ENCODE measurements at regions not wholly inside any gene's neighbourhood (a gene's known extent, or its start where the extent isn't known, plus 50 kb on each side); places are given as distances from the start of the nearest gene placed in this dataset.
A peak's percentile ranks its signal among the peaks of the same experiment; 100 is the strongest.

DNA sequence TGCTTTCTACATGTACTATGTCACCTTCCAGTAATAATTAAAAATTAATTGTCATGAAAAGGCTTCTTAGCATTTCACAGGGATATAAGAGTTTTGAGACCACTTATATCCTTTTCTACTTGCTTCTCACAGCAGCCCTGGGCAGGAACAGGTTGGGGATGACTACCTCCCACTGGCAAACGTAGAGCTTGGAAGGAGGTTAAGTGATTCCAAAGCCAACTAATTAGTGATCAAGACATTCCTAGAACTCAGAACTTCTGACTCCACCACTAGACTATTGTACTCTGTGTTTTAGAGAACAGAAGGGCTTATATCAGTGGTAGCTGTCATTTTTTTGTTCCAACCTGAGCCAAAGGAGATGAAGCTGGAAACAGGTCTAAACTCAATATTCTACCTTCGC is 364.5 kb upstream of the BOD1L1 start:
- no peak overlapping the region for H3K9ac ChIP-seq (ENCODE audit: low read depth in 1 of 2, low read length in 2 of 2)
- WGBS: 77% methylated on average over 2 of the region's 2 CpGs
- peak; percentile 6 for TF ChIP-seq HNF4G (IDR thresholded peaks at IDR 0.05)
- TF ChIP-seq FOXA1 (IDR thresholded peaks at IDR 0.05): no peak
- no peaks in the 10 kb centered on the region for H3K36me3 ChIP-seq (ENCODE audit: control insufficient read depth in 4 of 4, insufficient read depth in 3 of 4, low read depth in 1 of 4, low read length in 3 of 4)
- H3K4me3 ChIP-seq (ENCODE audit: low read depth in 1 of 3, low read length in 3 of 3): no peak overlapping the region
- H3K27me3 ChIP-seq (ENCODE audit: control insufficient read depth in 4 of 4, insufficient read depth in 4 of 4, low read length in 3 of 4): no peaks in the 10 kb centered on the region
- no peak for DNase-seq (ENCODE audit: low spot score)
- H3K4me1 ChIP-seq (ENCODE audit: control insufficient read depth in 4 of 4, insufficient read depth in 4 of 4, low read length in 3 of 4): peaks cover 0 to 35% (median 22%) of the 10 kb centered on the region in 4 donors
- no peaks in the 10 kb centered on the region for H3K9me3 ChIP-seq (ENCODE audit: control insufficient read depth in 4 of 4, low read length in 3 of 4)
- H3K27ac ChIP-seq (ENCODE audit: low read depth in 1 of 2, low read length in 2 of 2): no peak overlapping the region

DNA sequence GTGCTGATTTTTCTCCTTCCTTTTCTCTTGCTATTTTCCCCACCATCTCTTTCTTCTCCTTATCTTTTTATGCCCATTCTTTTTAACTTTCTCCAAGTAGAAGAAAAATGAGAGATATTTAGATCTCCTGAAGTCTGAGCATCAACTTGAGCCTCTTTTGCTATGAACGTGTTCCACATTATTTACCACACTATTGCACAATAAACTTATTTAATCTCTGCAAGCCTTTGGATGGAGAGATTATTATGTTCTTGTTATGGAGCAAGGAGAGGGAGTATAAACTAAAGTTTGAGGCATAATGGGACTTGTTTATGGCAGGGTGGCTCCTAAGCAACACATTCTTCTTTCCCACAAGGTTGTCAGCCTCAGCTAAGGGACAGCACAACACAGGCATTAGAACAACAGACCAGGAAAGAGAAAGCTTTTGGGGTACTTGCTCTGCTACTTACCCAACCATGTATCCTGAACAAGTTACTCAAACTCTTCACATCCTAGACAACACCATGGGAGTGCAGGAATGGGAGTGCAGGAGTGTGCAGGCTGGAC is 365.5 kb upstream of the BOD1L1 start:
- Histone ChIP-seq H3K9ac (ENCODE audit: low read depth in 1 of 2, low read length in 2 of 2) (no peak overlapping the region), H3K27ac (ENCODE audit: low read depth in 1 of 2, low read length in 2 of 2) (no peak overlapping the region), H3K4me3 (ENCODE audit: low read depth in 1 of 3, low read length in 3 of 3) (no peak overlapping the region), H3K9me3 (ENCODE audit: control insufficient read depth in 4 of 4, low read length in 3 of 4) (no peaks in the 10 kb centered on the region), H3K36me3 (ENCODE audit: control insufficient read depth in 4 of 4, insufficient read depth in 3 of 4, low read depth in 1 of 4, low read length in 3 of 4) (no peaks in the 10 kb centered on the region), H3K27me3 (ENCODE audit: control insufficient read depth in 4 of 4, insufficient read depth in 4 of 4, low read length in 3 of 4) (no peaks in the 10 kb centered on the region), H3K4me1 (ENCODE audit: control insufficient read depth in 4 of 4, insufficient read depth in 4 of 4, low read length in 3 of 4) (peaks cover 0 to 35% (median 22%) of the 10 kb centered on the region in 4 donors)
- TF ChIP-seq GABPA (IDR thresholded peaks at IDR 0.05 in 1 of 2, conservative IDR thresholded peaks at IDR 0.05 in 1 of 2) (no peak), HNF4A (conservative IDR thresholded peaks at IDR 0.05) (no peak), TAF1 (conservative IDR thresholded peaks at IDR 0.05) (no peak), RXRA (IDR thresholded peaks at IDR 0.05) (no peak), HNF4G (IDR thresholded peaks at IDR 0.05) (no peak), JUND (IDR thresholded peaks at IDR 0.05) (no peak), FOXA1 (IDR thresholded peaks at IDR 0.05) (no peak)
- TF ChIP-seq, protein P1, sequence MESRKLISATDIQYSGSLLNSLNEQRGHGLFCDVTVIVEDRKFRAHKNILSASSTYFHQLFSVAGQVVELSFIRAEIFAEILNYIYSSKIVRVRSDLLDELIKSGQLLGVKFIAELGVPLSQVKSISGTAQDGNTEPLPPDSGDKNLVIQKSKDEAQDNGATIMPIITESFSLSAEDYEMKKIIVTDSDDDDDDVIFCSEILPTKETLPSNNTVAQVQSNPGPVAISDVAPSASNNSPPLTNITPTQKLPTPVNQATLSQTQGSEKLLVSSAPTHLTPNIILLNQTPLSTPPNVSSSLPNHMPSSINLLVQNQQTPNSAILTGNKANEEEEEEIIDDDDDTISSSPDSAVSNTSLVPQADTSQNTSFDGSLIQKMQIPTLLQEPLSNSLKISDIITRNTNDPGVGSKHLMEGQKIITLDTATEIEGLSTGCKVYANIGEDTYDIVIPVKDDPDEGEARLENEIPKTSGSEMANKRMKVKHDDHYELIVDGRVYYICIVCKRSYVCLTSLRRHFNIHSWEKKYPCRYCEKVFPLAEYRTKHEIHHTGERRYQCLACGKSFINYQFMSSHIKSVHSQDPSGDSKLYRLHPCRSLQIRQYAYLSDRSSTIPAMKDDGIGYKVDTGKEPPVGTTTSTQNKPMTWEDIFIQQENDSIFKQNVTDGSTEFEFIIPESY (IDR thresholded peaks at IDR 0.05): no peak
- WGBS: 22% methylated on average over 1 of the region's 1 CpG
- no peak for DNase-seq (ENCODE audit: low spot score)

DNA sequence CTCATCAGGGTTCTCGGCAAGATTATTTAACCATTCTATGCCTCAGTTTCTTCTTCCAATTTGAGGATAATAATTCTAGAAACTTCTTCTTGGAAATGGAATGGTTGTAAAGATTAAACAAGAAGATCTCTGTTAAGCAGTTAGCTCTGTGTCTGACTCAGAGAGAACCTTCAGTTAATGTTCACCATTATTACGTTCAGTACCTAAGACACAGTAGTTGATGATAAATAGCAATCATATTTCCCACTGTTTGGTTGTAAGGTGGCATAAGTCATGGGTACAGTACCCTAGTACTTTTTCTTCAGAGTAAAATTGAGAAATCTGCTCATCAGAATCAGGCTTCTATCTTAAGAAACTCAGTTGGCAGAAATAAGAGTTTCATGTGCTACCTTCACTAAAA is 366.5 kb upstream of the BOD1L1 start:
- no peak for DNase-seq (ENCODE audit: low spot score)
- 91% methylated on average over 2 of the region's 2 CpGs for WGBS
- Histone ChIP-seq H3K4me1 (ENCODE audit: control insufficient read depth in 4 of 4, insufficient read depth in 4 of 4, low read length in 3 of 4) (peaks cover 0 to 35% (median 22%) of the 10 kb centered on the region in 4 donors), H3K9me3 (ENCODE audit: control insufficient read depth in 4 of 4, low read length in 3 of 4) (no peaks in the 10 kb centered on the region), H3K27ac (ENCODE audit: low read depth in 1 of 2, low read length in 2 of 2) (no peak overlapping the region), H3K9ac (ENCODE audit: low read depth in 1 of 2, low read length in 2 of 2) (no peak overlapping the region), H3K36me3 (ENCODE audit: control insufficient read depth in 4 of 4, insufficient read depth in 3 of 4, low read depth in 1 of 4, low read length in 3 of 4) (no peaks in the 10 kb centered on the region), H3K27me3 (ENCODE audit: control insufficient read depth in 4 of 4, insufficient read depth in 4 of 4, low read length in 3 of 4) (no peaks in the 10 kb centered on the region), H3K4me3 (ENCODE audit: low read depth in 1 of 3, low read length in 3 of 3) (no peak overlapping the region)
- TF ChIP-seq, protein P2, sequence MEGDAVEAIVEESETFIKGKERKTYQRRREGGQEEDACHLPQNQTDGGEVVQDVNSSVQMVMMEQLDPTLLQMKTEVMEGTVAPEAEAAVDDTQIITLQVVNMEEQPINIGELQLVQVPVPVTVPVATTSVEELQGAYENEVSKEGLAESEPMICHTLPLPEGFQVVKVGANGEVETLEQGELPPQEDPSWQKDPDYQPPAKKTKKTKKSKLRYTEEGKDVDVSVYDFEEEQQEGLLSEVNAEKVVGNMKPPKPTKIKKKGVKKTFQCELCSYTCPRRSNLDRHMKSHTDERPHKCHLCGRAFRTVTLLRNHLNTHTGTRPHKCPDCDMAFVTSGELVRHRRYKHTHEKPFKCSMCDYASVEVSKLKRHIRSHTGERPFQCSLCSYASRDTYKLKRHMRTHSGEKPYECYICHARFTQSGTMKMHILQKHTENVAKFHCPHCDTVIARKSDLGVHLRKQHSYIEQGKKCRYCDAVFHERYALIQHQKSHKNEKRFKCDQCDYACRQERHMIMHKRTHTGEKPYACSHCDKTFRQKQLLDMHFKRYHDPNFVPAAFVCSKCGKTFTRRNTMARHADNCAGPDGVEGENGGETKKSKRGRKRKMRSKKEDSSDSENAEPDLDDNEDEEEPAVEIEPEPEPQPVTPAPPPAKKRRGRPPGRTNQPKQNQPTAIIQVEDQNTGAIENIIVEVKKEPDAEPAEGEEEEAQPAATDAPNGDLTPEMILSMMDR (IDR thresholded peaks at IDR 0.05; ENCODE audit: low read depth, low read length, missing input control): no peak
- TF ChIP-seq, protein P3, sequence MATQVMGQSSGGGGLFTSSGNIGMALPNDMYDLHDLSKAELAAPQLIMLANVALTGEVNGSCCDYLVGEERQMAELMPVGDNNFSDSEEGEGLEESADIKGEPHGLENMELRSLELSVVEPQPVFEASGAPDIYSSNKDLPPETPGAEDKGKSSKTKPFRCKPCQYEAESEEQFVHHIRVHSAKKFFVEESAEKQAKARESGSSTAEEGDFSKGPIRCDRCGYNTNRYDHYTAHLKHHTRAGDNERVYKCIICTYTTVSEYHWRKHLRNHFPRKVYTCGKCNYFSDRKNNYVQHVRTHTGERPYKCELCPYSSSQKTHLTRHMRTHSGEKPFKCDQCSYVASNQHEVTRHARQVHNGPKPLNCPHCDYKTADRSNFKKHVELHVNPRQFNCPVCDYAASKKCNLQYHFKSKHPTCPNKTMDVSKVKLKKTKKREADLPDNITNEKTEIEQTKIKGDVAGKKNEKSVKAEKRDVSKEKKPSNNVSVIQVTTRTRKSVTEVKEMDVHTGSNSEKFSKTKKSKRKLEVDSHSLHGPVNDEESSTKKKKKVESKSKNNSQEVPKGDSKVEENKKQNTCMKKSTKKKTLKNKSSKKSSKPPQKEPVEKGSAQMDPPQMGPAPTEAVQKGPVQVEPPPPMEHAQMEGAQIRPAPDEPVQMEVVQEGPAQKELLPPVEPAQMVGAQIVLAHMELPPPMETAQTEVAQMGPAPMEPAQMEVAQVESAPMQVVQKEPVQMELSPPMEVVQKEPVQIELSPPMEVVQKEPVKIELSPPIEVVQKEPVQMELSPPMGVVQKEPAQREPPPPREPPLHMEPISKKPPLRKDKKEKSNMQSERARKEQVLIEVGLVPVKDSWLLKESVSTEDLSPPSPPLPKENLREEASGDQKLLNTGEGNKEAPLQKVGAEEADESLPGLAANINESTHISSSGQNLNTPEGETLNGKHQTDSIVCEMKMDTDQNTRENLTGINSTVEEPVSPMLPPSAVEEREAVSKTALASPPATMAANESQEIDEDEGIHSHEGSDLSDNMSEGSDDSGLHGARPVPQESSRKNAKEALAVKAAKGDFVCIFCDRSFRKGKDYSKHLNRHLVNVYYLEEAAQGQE (IDR thresholded peaks at IDR 0.05): no peak
- TF ChIP-seq, protein P4, sequence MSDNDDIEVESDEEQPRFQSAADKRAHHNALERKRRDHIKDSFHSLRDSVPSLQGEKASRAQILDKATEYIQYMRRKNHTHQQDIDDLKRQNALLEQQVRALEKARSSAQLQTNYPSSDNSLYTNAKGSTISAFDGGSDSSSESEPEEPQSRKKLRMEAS (IDR thresholded peaks at IDR 0.05): no peak
- TF ChIP-seq RXRA (IDR thresholded peaks at IDR 0.05) (no peak), RAD21 (IDR thresholded peaks at IDR 0.05) (no peak), HNF4G (IDR thresholded peaks at IDR 0.05) (no peak), GABPA (IDR thresholded peaks at IDR 0.05 in 1 of 2, conservative IDR thresholded peaks at IDR 0.05 in 1 of 2) (no peak), FOXA2 (IDR thresholded peaks at IDR 0.05) (no peak), SP1 (IDR thresholded peaks at IDR 0.05) (no peak), YY1 (IDR thresholded peaks at IDR 0.05) (no peak), NR2F2 (IDR thresholded peaks at IDR 0.05) (no peak), TAF1 (conservative IDR thresholded peaks at IDR 0.05) (no peak), EGR1 (IDR thresholded peaks at IDR 0.05; ENCODE audit: low read depth in 2 of 2) (no peak), JUND (IDR thresholded peaks at IDR 0.05) (no peak), FOXA1 (IDR thresholded peaks at IDR 0.05) (no peak)
- TF ChIP-seq, protein P5, sequence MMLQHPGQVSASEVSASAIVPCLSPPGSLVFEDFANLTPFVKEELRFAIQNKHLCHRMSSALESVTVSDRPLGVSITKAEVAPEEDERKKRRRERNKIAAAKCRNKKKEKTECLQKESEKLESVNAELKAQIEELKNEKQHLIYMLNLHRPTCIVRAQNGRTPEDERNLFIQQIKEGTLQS (IDR thresholded peaks at IDR 0.05): no peak
- TF ChIP-seq, protein P1 (IDR thresholded peaks at IDR 0.05): no peak

All from liver (tissue), 8 donors.